Large intestine (tissue), 3 donors: ENCODE measurements at regions not wholly inside any gene's neighbourhood (a gene's known extent, or its start where the extent isn't known, plus 50 kb on each side); places are given as distances from the start of the nearest gene placed in this dataset.
"Not testable (repeated sequence)": the region's sequence is repeated elsewhere in the genome, so short reads cannot be mapped to it uniquely, and the experiment has no call there.

Source experiments
- DNase-seq, 2 donors: peaks; one replicate each; pipeline versions ENCODE4 v3.0.0 to v3.0.0-alpha.2; 2013
- H3K27ac ChIP-seq: one replicate; pipeline ENCODE4 v1.5.1; 2013; ENCODE audit warnings: low read length
- H3K27me3 ChIP-seq: 2 replicates; pipeline ENCODE4 v1.6.1; 2013; ENCODE audit warnings: low read length; ENCODE audit not compliant: control insufficient read depth, insufficient read depth
- H3K36me3 ChIP-seq: 2 replicates; pipeline ENCODE4 v1.6.1; 2013; ENCODE audit warnings: low read length; ENCODE audit not compliant: control insufficient read depth, insufficient read depth
- H3K4me1 ChIP-seq: one replicate; pipeline ENCODE4 v1.6.1; 2013; ENCODE audit warnings: low read length; ENCODE audit not compliant: control insufficient read depth, insufficient read depth
- H3K4me3 ChIP-seq: one replicate; pipeline ENCODE4 v1.5.1; 2013; ENCODE audit warnings: low read length
- H3K9me3 ChIP-seq: one replicate; pipeline ENCODE4 v1.6.1; 2013; ENCODE audit warnings: mild to moderate bottlenecking, low read depth, low read length, moderate library complexity; ENCODE audit not compliant: control insufficient read depth
- WGBS: methylation state at CpG from one replicate; pipeline ENCODE4 v1.1.5; 2013; ENCODE audit warnings: low lambda C conversion rate; ENCODE audit not compliant: insufficient coverage; 5-methylcytosine and 5-hydroxymethylcytosine counted together

GRCh38 chr5:103883143-103883542 lies 320.6 kb upstream of the NUDT12 start:
- DNase-seq: no peak
- Histone ChIP-seq H3K27ac (no peak overlapping the region), H3K9me3 (no peaks in the 10 kb centered on the region), H3K36me3 (no peaks in the 10 kb centered on the region), H3K4me1 (no peaks in the 10 kb centered on the region), H3K27me3 (no peaks in the 10 kb centered on the region), H3K4me3 (no peak overlapping the region)
- no CpG with 5 or more reads among the region's 1 CpG for WGBS

- H3K27ac ChIP-seq: no peak overlapping the region
- H3K4me1 ChIP-seq: no peaks in the 10 kb centered on the region
- no peaks in the 10 kb centered on the region for H3K27me3 ChIP-seq
- no peak for DNase-seq
- no CpG with 5 or more reads among the region's 1 CpG for WGBS
- no peak overlapping the region for H3K4me3 ChIP-seq
- H3K36me3 ChIP-seq: no peaks in the 10 kb centered on the region
- H3K9me3 ChIP-seq: no peaks in the 10 kb centered on the region
Observed at GRCh38 chr5:103881560-103881959, 319.0 kb upstream of the NUDT12 start.

- H3K4me3 ChIP-seq: no peak overlapping the region
- no peak for DNase-seq
- no peak overlapping the region for H3K27ac ChIP-seq
- no peaks in the 10 kb centered on the region for H3K27me3 ChIP-seq
- no peaks in the 10 kb centered on the region for H3K9me3 ChIP-seq
- 80% methylated on average over 1 of the region's 5 CpGs for WGBS
- H3K36me3 ChIP-seq: no peaks in the 10 kb centered on the region
- H3K4me1 ChIP-seq: no peaks in the 10 kb centered on the region
Observed at GRCh38 chr5:103867857-103868598, 305.4 kb upstream of the NUDT12 start.

GRCh38 chr5:103866169-103866568 lies 303.6 kb upstream of the NUDT12 start:
- Histone ChIP-seq H3K27me3 (no peaks in the 10 kb centered on the region), H3K4me3 (no peak overlapping the region), H3K27ac (no peak overlapping the region), H3K4me1 (no peaks in the 10 kb centered on the region), H3K9me3 (no peaks in the 10 kb centered on the region), H3K36me3 (no peaks in the 10 kb centered on the region)
- DNase-seq: no peak
- WGBS: no CpG with 5 or more reads among the region's 1 CpG

- WGBS: 0% methylated on average over 1 of the region's 3 CpGs
- Histone ChIP-seq H3K4me1 (no peaks in the 10 kb centered on the region), H3K4me3 (no peak overlapping the region), H3K9me3 (no peaks in the 10 kb centered on the region), H3K27ac (no peak overlapping the region), H3K27me3 (no peaks in the 10 kb centered on the region), H3K36me3 (no peaks in the 10 kb centered on the region)
- DNase-seq: no peak
Observed at GRCh38 chr5:103862398-103862797, 299.8 kb upstream of the NUDT12 start.

GRCh38 chr5:103860327-103860726 lies 297.7 kb upstream of the NUDT12 start:
- Histone ChIP-seq H3K9me3 (no peaks in the 10 kb centered on the region), H3K4me1 (no peaks in the 10 kb centered on the region), H3K27me3 (no peaks in the 10 kb centered on the region), H3K36me3 (no peaks in the 10 kb centered on the region), H3K4me3 (no peak overlapping the region), H3K27ac (no peak overlapping the region)
- 89% methylated on average over 1 of the region's 3 CpGs for WGBS
- DNase-seq: no peak

- H3K4me1 ChIP-seq, H3K27me3 ChIP-seq, DNase-seq, H3K4me3 ChIP-seq, H3K36me3 ChIP-seq, H3K9me3 ChIP-seq, H3K27ac ChIP-seq: not testable (repeated sequence)
- 100% methylated on average over 1 of the region's 3 CpGs for WGBS
Observed at GRCh38 chr5:103858367-103858766, 295.8 kb upstream of the NUDT12 start.

- no peaks in the 10 kb centered on the region for H3K4me1 ChIP-seq
- no peak overlapping the region for H3K4me3 ChIP-seq
- WGBS: 100% methylated on average over 1 of the region's 1 CpG
- no peaks in the 10 kb centered on the region for H3K9me3 ChIP-seq
- no peak for DNase-seq
- no peaks in the 10 kb centered on the region for H3K36me3 ChIP-seq
- H3K27me3 ChIP-seq: no peaks in the 10 kb centered on the region
- H3K27ac ChIP-seq: no peak overlapping the region
Observed at GRCh38 chr5:103851091-103851490, 288.5 kb upstream of the NUDT12 start.

GRCh38 chr5:103849934-103850333 lies 287.3 kb upstream of the NUDT12 start:
- no peak for DNase-seq

GRCh38 chr5:103847060-103847459 lies 284.5 kb upstream of the NUDT12 start:
- no peaks in the 10 kb centered on the region for H3K27me3 ChIP-seq
- WGBS: 100% methylated on average over 2 of the region's 3 CpGs

More at GRCh38 chr5:103849934-103850333, 287.3 kb upstream of the NUDT12 start:
- Histone ChIP-seq H3K36me3 (no peaks in the 10 kb centered on the region), H3K4me3 (no peak overlapping the region), H3K27ac (no peak overlapping the region), H3K4me1 (no peaks in the 10 kb centered on the region), H3K9me3 (no peaks in the 10 kb centered on the region), H3K27me3 (no peaks in the 10 kb centered on the region)
- 100% methylated on average over 1 of the region's 3 CpGs for WGBS

GRCh38 chr5:103842936-103843335 lies 280.3 kb upstream of the NUDT12 start:
- H3K27me3 ChIP-seq: no peaks in the 10 kb centered on the region
- no peaks in the 10 kb centered on the region for H3K36me3 ChIP-seq
- no peak overlapping the region for H3K27ac ChIP-seq
- H3K4me3 ChIP-seq: no peak overlapping the region
- no peak for DNase-seq
- H3K4me1 ChIP-seq: no peaks in the 10 kb centered on the region
- H3K9me3 ChIP-seq: no peaks in the 10 kb centered on the region

More at GRCh38 chr5:103847060-103847459, 284.5 kb upstream of the NUDT12 start:
- no peak overlapping the region for H3K4me3 ChIP-seq
- no peak for DNase-seq
- H3K27ac ChIP-seq: no peak overlapping the region
- no peaks in the 10 kb centered on the region for H3K4me1 ChIP-seq
- no peaks in the 10 kb centered on the region for H3K9me3 ChIP-seq
- no peaks in the 10 kb centered on the region for H3K36me3 ChIP-seq
